Tibial nerve (tissue), 4 donors: ENCODE measurements at regions not wholly inside any gene's neighbourhood (a gene's known extent, or its start where the extent isn't known, plus 50 kb on each side); places are given as distances from the start of the nearest gene placed in this dataset.
"Not testable (repeated sequence)": the region's sequence is repeated elsewhere in the genome, so short reads cannot be mapped to it uniquely, and the experiment has no call there.

ENCODE experiments used
- DNase-seq, 2 donors: peaks; one replicate each; pipeline ENCODE4 v3.0.0-alpha.2; 2019; ENCODE audit warnings: low spot score in 2 of 2
- H3K27ac ChIP-seq, 4 donors: fragments of 200-600 bp; sonication (generic) in 3 of 4; one replicate each; pipeline ENCODE4 v1.5.1; 2017 to 2019; ENCODE audit warnings: mild to moderate bottlenecking in 1 of 4
- H3K27me3 ChIP-seq, 2 donors: fragments of 200-600 bp; sonication (generic) in 1 of 2; one replicate each; pipeline versions ENCODE4 v1.5.1 to v1.6.0; 2017 to 2019
- H3K36me3 ChIP-seq, 3 donors: fragments of 200-600 bp; sonication (generic); one replicate each; pipeline ENCODE4 v1.5.1; 2018 to 2019
- H3K4me1 ChIP-seq, 4 donors: fragments of 200-600 bp; sonication (generic) in 3 of 4; one replicate each; pipeline ENCODE4 v1.5.1; 2017 to 2019
- H3K4me3 ChIP-seq, 4 donors: fragments of 200-600 bp; sonication (generic) in 3 of 4; one replicate each; pipeline ENCODE4 v1.5.1; 2017 to 2019; ENCODE audit warnings: mild to moderate bottlenecking in 1 of 4, moderate library complexity in 1 of 4
- H3K9me3 ChIP-seq, 4 donors: fragments of 200-600 bp; sonication (generic) in 3 of 4; one replicate each; pipeline ENCODE4 v1.5.1; 2017 to 2019
- CTCF ChIP-seq, 5 experiments: fragments of 200-600 bp in 3 of 5; fragments of 450-650 bp in 2 of 5; sonication (generic) in 3 of 5; IDR thresholded peaks; one replicate each; pipeline ENCODE4 v1.5.1; 2016 to 2019; ENCODE audit warnings: antibody characterized with exemption in 5 of 5, mild to moderate bottlenecking in 3 of 5, moderate library complexity in 2 of 5
- EP300 ChIP-seq, 2 donors: sonication (generic); formaldehyde crosslinking; IDR thresholded peaks; one replicate each; pipeline ENCODE4 v1.6.1; 2017; ENCODE audit warnings: antibody characterized with exemption in 2 of 2, mild to moderate bottlenecking in 1 of 2
- POLR2A ChIP-seq, 2 donors: fragments of 450-650 bp; IDR thresholded peaks; one replicate each; pipeline ENCODE4 v1.6.1; 2017; ENCODE audit warnings: antibody characterized with exemption in 2 of 2, mild to moderate bottlenecking in 2 of 2, moderate library complexity in 2 of 2
- WGBS, 2 donors: methylation state at CpG; one replicate each; pipeline ENCODE4 v1.1.5; 2018; 5-methylcytosine and 5-hydroxymethylcytosine counted together

- no peaks in the 10 kb centered on the region for H3K27me3 ChIP-seq
- H3K4me3 ChIP-seq = no peak overlapping the region
- no peak for DNase-seq
- TF ChIP-seq EP300 (IDR thresholded peaks at IDR 0.05) (no peak), POLR2A (IDR thresholded peaks at IDR 0.05) (no peak), CTCF (IDR thresholded peaks at IDR 0.05) (no peak)
- H3K4me1 ChIP-seq = no peaks in the 10 kb centered on the region
- no peak overlapping the region for H3K27ac ChIP-seq
- H3K9me3 ChIP-seq = peaks cover 0 to 9% (median 0%) of the 10 kb centered on the region in 4 donors
- 75 to 89% methylated on average over 2 of the region's 2 CpGs for WGBS, 2 donors
- no peaks in the 10 kb centered on the region for H3K36me3 ChIP-seq
Measured at GRCh38 chr5:45113726-45114125, 305.0 kb downstream of the MRPS30 start.

- H3K36me3 ChIP-seq = no peaks in the 10 kb centered on the region
- no peak for DNase-seq
- H3K27ac ChIP-seq = no peak overlapping the region
- TF ChIP-seq EP300 (IDR thresholded peaks at IDR 0.05) = no peak
- TF ChIP-seq POLR2A (IDR thresholded peaks at IDR 0.05) = no peak
- no peak for TF ChIP-seq CTCF (IDR thresholded peaks at IDR 0.05)
- H3K27me3 ChIP-seq = no peaks in the 10 kb centered on the region
- H3K9me3 ChIP-seq = no peaks in the 10 kb centered on the region
- WGBS, 2 donors = 42 to 51% methylated on average over 2 of the region's 2 CpGs
- H3K4me1 ChIP-seq = no peaks in the 10 kb centered on the region
- no peak overlapping the region for H3K4me3 ChIP-seq
Measured at GRCh38 chr5:45132972-45133371, 324.2 kb downstream of the MRPS30 start.

GRCh38 chr5:45162974-45163373 is 354.2 kb downstream of the MRPS30 start:
- TF ChIP-seq EP300 (IDR thresholded peaks at IDR 0.05) = no peak
- no peak for TF ChIP-seq POLR2A (IDR thresholded peaks at IDR 0.05)
- no peak for TF ChIP-seq CTCF (IDR thresholded peaks at IDR 0.05)
- WGBS, 2 donors = 60 to 72% methylated on average over 4 of the region's 4 CpGs

GRCh38 chr5:45171563-45171962 is 362.8 kb downstream of the MRPS30 start:
- no peaks in the 10 kb centered on the region for H3K9me3 ChIP-seq
- H3K4me1 ChIP-seq = no peaks in the 10 kb centered on the region
- H3K27ac ChIP-seq = no peak overlapping the region
- no peaks in the 10 kb centered on the region for H3K27me3 ChIP-seq
- no peak for DNase-seq
- no peak overlapping the region for H3K4me3 ChIP-seq
- WGBS, 2 donors = 0 to 9% methylated on average over 1 of the region's 1 CpG
- no peaks in the 10 kb centered on the region for H3K36me3 ChIP-seq
- TF ChIP-seq EP300 (IDR thresholded peaks at IDR 0.05) (no peak), POLR2A (IDR thresholded peaks at IDR 0.05) (no peak), CTCF (IDR thresholded peaks at IDR 0.05) (no peak)

More at GRCh38 chr5:45162974-45163373, 354.2 kb downstream of the MRPS30 start:
- DNase-seq = no peak
- no peak overlapping the region for H3K27ac ChIP-seq
- H3K4me3 ChIP-seq = no peak overlapping the region
- H3K36me3 ChIP-seq = no peaks in the 10 kb centered on the region
- no peaks in the 10 kb centered on the region for H3K9me3 ChIP-seq
- H3K27me3 ChIP-seq = no peaks in the 10 kb centered on the region
- H3K4me1 ChIP-seq = no peaks in the 10 kb centered on the region

GRCh38 chr5:45172634-45173033 is 363.9 kb downstream of the MRPS30 start:
- H3K4me3 ChIP-seq, H3K4me1 ChIP-seq, H3K27me3 ChIP-seq, H3K9me3 ChIP-seq, H3K36me3 ChIP-seq, H3K27ac ChIP-seq, DNase-seq: not testable (repeated sequence)
- WGBS, 2 donors = 90 to 93% methylated on average over 11 of the region's 11 CpGs

GRCh38 chr5:45179686-45180085 is 370.9 kb downstream of the MRPS30 start:
- Histone ChIP-seq H3K4me1 (no peaks in the 10 kb centered on the region), H3K36me3 (no peaks in the 10 kb centered on the region), H3K9me3 (no peaks in the 10 kb centered on the region), H3K27me3 (no peaks in the 10 kb centered on the region), H3K4me3 (no peak overlapping the region), H3K27ac (no peak overlapping the region)
- DNase-seq = no peak
- TF ChIP-seq CTCF (IDR thresholded peaks at IDR 0.05) = no peak
- no peak for TF ChIP-seq POLR2A (IDR thresholded peaks at IDR 0.05)
- TF ChIP-seq EP300 (IDR thresholded peaks at IDR 0.05) = no peak
